Upper lobe of right lung (tissue), 1 donor: ENCODE measurements at regions not wholly inside any gene's neighbourhood (a gene's known extent, or its start where the extent isn't known, plus 50 kb on each side); places are given as distances from the start of the nearest gene placed in this dataset.

Source experiments
- ATAC-seq: fragments of 200-7000 bp; cut with Tn5 transposase; one replicate; pipeline ENCODE4 v1.9.1; 2020; ENCODE audit warnings: mild to moderate bottlenecking, moderate library complexity
- DNase-seq: peaks from one replicate; pipeline ENCODE4 v3.0.0-alpha.2; 2020
- H3K27ac ChIP-seq: fragments of 200-600 bp; one replicate; pipeline ENCODE4 v1.8.0; 2022
- H3K27me3 ChIP-seq: fragments of 200-600 bp; one replicate; pipeline ENCODE4 v1.8.0; 2022; ENCODE audit warnings: mild to moderate bottlenecking
- H3K36me3 ChIP-seq: fragments of 200-600 bp; one replicate; pipeline ENCODE4 v1.8.0; 2022
- H3K4me1 ChIP-seq: fragments of 200-600 bp; one replicate; pipeline ENCODE4 v1.8.0; 2022
- H3K4me3 ChIP-seq: fragments of 200-600 bp; one replicate; pipeline ENCODE4 v1.8.0; 2022; ENCODE audit warnings: mild to moderate bottlenecking
- H3K9me3 ChIP-seq: fragments of 200-600 bp; one replicate; pipeline ENCODE4 v1.8.0; 2022
- CTCF ChIP-seq: fragments of 200-600 bp; IDR thresholded peaks from one replicate; pipeline ENCODE4 v1.8.0; 2022; ENCODE audit warnings: antibody characterized with exemption
- intact Hi-C: fragments of 100-400 bp; cut with DNase I; formaldehyde crosslinking; loops from one replicate; pipeline ENCODE4 v1.11.0; 2022
- donor health status: DM: no; HTN: yes; CAD: no; lungs with severe emphysema.

- intact Hi-C loops, result no loop called here
- no peaks in the 10 kb centered on the region for H3K27me3 ChIP-seq
- H3K4me1 ChIP-seq, result peaks cover 4% of the 10 kb centered on the region
- no peaks in the 10 kb centered on the region for H3K9me3 ChIP-seq
- no peak overlapping the region for H3K27ac ChIP-seq
- DNase-seq (peak; percentile 76), ATAC-seq (peak; percentile 78)
- TF ChIP-seq CTCF, result no peak
- H3K36me3 ChIP-seq, result no peaks in the 10 kb centered on the region
- no peak overlapping the region for H3K4me3 ChIP-seq
Observed at GRCh38 chr14:89000007-89000942, 175.8 kb downstream of the TTC8 start.

GRCh38 chr14:89004166-89004565 is 179.7 kb downstream of the TTC8 start:
- ATAC-seq, result peak; percentile 71
- no peaks in the 10 kb centered on the region for H3K9me3 ChIP-seq
- intact Hi-C loops, result no loop called here
- TF ChIP-seq CTCF, result no peak
- H3K36me3 ChIP-seq, result no peaks in the 10 kb centered on the region
- no peak overlapping the region for H3K27ac ChIP-seq
- no peaks in the 10 kb centered on the region for H3K4me1 ChIP-seq
- H3K27me3 ChIP-seq, result no peaks in the 10 kb centered on the region
- H3K4me3 ChIP-seq, result no peak overlapping the region
- DNase-seq, result no peak

DNA sequence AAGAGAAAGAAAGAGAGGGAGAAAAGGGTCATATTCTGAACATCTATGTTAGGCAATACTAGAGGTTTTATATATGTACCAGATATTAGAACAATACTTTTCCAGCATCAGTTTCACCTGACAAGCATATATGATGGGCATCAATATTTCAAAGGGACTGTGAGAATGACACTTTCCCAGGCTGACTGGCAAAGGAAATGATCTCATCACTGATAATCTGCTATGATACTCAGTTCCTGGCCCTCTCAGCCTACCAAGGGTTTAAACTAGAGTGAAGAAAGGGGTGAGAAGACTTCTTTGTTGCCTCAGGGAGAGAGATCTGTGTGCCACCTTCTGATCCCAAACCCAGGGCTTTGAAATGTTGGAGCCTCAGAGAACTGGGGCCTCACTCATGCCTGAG is 183.5 kb downstream of the TTC8 start:
- Histone ChIP-seq H3K27me3 (no peaks in the 10 kb centered on the region), H3K4me3 (no peak overlapping the region), H3K27ac (no peak overlapping the region), H3K36me3 (no peaks in the 10 kb centered on the region), H3K4me1 (no peaks in the 10 kb centered on the region), H3K9me3 (no peaks in the 10 kb centered on the region)
- DNase-seq (no peak), ATAC-seq (no peak)
- intact Hi-C loops, result no loop called here
- no peak for TF ChIP-seq CTCF

GRCh38 chr14:89011355-89012281 is 187.2 kb downstream of the TTC8 start:
- ATAC-seq (no peak), DNase-seq (no peak)
- Histone ChIP-seq H3K36me3 (no peaks in the 10 kb centered on the region), H3K4me3 (peak overlapping the region; percentile 11), H3K27ac (no peak overlapping the region), H3K27me3 (no peaks in the 10 kb centered on the region), H3K4me1 (no peaks in the 10 kb centered on the region), H3K9me3 (no peaks in the 10 kb centered on the region)
- intact Hi-C loops, result no loop called here
- no peak for TF ChIP-seq CTCF

DNA sequence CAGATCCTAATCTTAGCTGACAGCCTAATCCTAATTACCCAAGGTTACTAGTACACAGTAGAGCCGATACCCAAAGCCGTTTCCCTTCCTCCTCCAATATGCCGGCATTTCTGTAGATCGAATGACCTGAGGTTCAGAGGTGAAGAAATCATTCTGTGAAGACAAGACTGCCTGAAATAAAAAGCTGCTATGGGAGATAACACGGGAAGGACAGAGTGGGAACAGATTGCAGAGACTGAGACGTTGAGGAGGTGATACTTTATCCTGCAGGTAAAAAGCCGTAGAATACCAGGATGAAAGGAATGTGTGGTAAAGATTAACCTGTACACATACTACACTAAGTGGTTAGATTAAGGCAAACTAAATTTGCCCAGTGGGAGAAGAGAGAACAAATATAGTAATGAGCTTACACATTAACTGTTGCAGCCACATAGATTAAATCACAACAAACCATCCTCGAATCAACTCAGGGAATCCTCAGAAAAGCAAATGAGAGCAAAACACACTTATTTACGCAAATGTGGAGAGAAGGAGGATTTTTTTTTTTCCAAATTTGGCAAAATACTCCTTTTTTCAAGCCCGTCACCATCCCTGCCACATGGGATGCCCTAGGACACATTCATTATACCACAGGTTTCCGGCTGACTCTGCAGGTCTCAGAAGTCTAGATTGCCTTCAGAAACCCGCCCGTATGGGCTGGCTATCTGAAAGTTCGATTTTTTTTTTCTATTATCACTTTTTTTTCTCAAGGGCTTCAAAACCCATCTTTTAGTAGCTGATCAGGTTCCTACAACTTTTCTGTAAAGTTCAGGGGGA is 188.0 kb downstream of the TTC8 start:
- no peak for TF ChIP-seq CTCF
- ATAC-seq (peak; percentile 29), DNase-seq (no peak)
- Histone ChIP-seq H3K4me1 (no peaks in the 10 kb centered on the region), H3K36me3 (no peaks in the 10 kb centered on the region), H3K27ac (no peak overlapping the region), H3K27me3 (no peaks in the 10 kb centered on the region), H3K9me3 (no peaks in the 10 kb centered on the region), H3K4me3 (peak overlapping the region; percentile 11)
- intact Hi-C loops, result no loop called here
